Duodenal mucosa (tissue), 2 donors: ENCODE measurements at regions not wholly inside any gene's neighbourhood (a gene's known extent, or its start where the extent isn't known, plus 50 kb on each side); places are given as distances from the start of the nearest gene placed in this dataset.
"Not testable (repeated sequence)": the region's sequence is repeated elsewhere in the genome, so short reads cannot be mapped to it uniquely, and the experiment has no call there.

Experiments used
- H3K27ac ChIP-seq: one replicate; pipeline ENCODE4 v1.7.0; 2013; ENCODE audit warnings: low read depth, low read length
- H3K27me3 ChIP-seq, 2 donors: one replicate each; pipeline ENCODE4 v1.7.0; 2013; ENCODE audit warnings: low read length in 2 of 2, control low read depth in 1 of 2; ENCODE audit not compliant: insufficient read depth in 2 of 2, control insufficient read depth in 1 of 2
- H3K36me3 ChIP-seq, 2 donors: one replicate each; pipeline ENCODE4 v1.7.0; 2013; ENCODE audit warnings: low read length in 2 of 2, control low read depth in 1 of 2; ENCODE audit not compliant: insufficient read depth in 2 of 2, control insufficient read depth in 1 of 2
- H3K4me1 ChIP-seq, 2 donors: one replicate each; pipeline ENCODE4 v1.7.0; 2013; ENCODE audit warnings: low read length in 2 of 2, control low read depth in 1 of 2; ENCODE audit not compliant: insufficient read depth in 2 of 2, control insufficient read depth in 1 of 2
- H3K4me3 ChIP-seq, 2 donors: one replicate each; pipeline ENCODE4 v1.7.0; 2013; ENCODE audit warnings: low read length in 2 of 2, low read depth in 1 of 2
- H3K9ac ChIP-seq, 2 donors: one replicate each; pipeline ENCODE4 v1.7.0; 2013; ENCODE audit warnings: low read length in 2 of 2, low read depth in 1 of 2
- H3K9me3 ChIP-seq, 2 donors: one replicate each; pipeline ENCODE4 v1.7.0; 2013; ENCODE audit warnings: low read length in 2 of 2, control low read depth in 1 of 2; ENCODE audit not compliant: control insufficient read depth in 1 of 2

- Histone ChIP-seq H3K4me3 (peak overlapping the region; percentile 33 to 56), H3K4me1 (no peaks in the 10 kb centered on the region)
Measured at GRCh38 chr6:168851460-168852375, 401.9 kb downstream of the THBS2 start.

DNA sequence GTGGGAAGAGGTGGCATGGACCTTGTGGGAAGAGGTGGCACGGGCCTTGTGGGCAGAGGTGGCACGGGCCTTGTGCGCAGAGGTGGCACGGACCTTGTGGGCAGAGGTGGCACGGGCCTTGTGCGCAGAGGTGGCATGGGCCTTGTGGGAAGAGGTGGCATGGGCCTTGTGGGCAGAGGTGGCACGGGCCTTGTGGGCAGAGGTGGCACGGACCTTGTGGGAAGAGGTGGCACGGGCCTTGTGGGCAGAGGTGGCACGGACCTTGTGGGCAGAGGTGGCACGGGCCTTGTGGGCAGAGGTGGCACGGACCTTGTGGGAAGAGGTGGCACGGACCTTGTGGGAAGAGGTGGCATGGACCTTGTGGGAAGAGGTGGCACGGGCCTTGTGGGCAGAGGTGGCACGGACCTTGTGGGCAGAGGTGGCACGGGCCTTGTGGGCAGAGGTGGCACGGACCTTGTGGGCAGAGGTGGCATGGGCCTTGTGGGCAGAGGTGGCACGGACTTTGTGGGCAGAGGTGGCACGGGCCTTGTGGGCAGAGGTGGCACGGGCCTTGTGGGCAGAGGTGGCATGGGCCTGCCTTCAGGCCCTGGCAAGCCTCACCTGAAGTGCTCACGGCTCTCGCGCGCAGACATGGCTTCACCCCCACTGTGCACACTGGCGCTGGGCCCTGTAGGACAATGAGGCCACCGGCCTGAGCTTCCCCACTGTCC lies 403.5 kb downstream of the THBS2 start:
- H3K9me3 ChIP-seq: not testable (repeated sequence)

More at GRCh38 chr6:168851460-168852375, 401.9 kb downstream of the THBS2 start:
- H3K9me3 ChIP-seq: no peaks in the 10 kb centered on the region
- no peaks in the 10 kb centered on the region for H3K36me3 ChIP-seq
- no peaks in the 10 kb centered on the region for H3K27me3 ChIP-seq
- no peak overlapping the region for H3K27ac ChIP-seq
- no peak overlapping the region for H3K9ac ChIP-seq

DNA sequence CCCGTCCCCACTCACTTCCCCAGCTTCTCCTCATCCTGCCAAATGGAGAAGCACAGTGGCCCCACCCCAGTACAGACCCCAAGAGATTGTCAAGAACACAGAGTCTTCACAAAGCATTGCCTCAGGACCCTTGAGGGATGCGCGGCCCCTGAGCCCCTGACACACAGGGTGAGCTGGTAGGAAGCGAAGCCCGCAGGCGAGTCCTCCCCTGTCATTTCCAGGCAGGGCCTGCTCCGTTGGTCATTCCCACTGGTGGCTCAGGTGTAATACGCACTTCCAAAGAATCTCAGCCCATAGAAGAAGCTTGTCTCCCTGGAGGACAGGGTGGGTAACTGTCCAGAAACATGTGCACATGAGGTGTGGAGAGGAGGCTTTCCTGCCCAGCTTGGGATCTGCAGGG lies 404.2 kb downstream of the THBS2 start:
- no peak overlapping the region for H3K27ac ChIP-seq
- H3K4me1 ChIP-seq: no peaks in the 10 kb centered on the region
- H3K27me3 ChIP-seq: no peaks in the 10 kb centered on the region
- no peaks in the 10 kb centered on the region for H3K9me3 ChIP-seq
- no peak overlapping the region for H3K4me3 ChIP-seq
- no peak overlapping the region for H3K9ac ChIP-seq
- H3K36me3 ChIP-seq: no peaks in the 10 kb centered on the region

More for the DNA sequence above, 403.5 kb downstream of the THBS2 start:
- not testable (repeated sequence) for H3K27me3 ChIP-seq, H3K27ac ChIP-seq, H3K4me1 ChIP-seq, H3K36me3 ChIP-seq, H3K4me3 ChIP-seq, H3K9ac ChIP-seq

DNA sequence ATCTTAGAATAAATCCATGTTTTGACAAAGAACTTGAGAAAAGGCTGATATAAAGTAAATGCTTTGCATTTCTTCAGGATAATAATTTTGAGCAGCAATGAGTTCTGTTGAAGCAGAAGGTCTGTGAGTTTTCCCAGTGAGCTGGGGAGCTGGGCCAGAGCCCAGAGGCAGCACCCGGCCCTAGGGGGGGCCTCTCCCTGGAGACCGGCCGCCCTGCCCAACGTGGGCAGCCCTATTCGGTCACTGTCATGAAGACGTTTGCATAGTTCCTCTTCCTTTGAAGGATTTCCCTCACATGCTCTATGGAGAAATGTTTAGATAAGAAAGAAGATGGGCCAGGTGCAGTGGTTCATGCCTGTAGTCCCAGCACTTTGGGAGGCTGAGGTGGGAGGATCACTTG lies 404.8 kb downstream of the THBS2 start:
- H3K36me3 ChIP-seq: no peaks in the 10 kb centered on the region
- H3K9me3 ChIP-seq: no peaks in the 10 kb centered on the region
- no peak overlapping the region for H3K4me3 ChIP-seq
- no peaks in the 10 kb centered on the region for H3K27me3 ChIP-seq
- no peak overlapping the region for H3K9ac ChIP-seq
- H3K4me1 ChIP-seq: no peaks in the 10 kb centered on the region
- H3K27ac ChIP-seq: no peak overlapping the region

GRCh38 chr6:168844821-168845609 lies 404.0 kb downstream of the SMOC2 start:
- Histone ChIP-seq H3K36me3 (no peaks in the 10 kb centered on the region), H3K27me3 (no peaks in the 10 kb centered on the region), H3K4me1 (no peaks in the 10 kb centered on the region), H3K4me3 (no peak overlapping the region), H3K27ac (no peak overlapping the region), H3K9ac (no peak overlapping the region), H3K9me3 (no peaks in the 10 kb centered on the region)

DNA sequence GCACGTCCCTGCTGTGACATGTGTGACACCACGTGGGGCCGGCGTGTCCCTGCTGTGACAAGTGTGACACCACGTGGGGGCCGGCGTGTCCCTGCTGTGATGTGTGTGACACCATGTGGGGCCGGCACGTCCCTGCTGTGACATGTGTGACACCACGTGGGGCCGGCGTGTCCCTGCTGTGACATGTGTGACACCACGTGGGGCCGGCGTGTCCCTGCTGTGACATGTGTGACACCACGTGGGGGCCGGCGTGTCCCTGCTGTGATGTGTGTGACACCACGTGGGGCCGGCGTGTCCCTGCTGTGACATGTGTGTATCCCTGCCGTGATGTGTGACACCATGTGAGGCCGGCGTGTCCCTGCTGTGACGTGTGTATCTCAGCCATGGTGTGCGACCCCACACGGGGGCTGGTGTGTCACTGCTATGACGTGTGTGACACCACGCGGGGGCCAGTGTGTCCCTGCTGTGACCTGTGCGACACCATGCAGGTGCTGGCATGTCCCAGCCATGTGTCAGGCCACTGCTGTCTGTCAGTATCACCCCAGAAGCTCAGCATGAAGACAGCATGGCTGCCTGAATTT lies 401.7 kb downstream of the SMOC2 start:
- not testable (repeated sequence) for H3K36me3 ChIP-seq, H3K4me1 ChIP-seq, H3K27me3 ChIP-seq, H3K9ac ChIP-seq, H3K27ac ChIP-seq, H3K9me3 ChIP-seq, H3K4me3 ChIP-seq

DNA sequence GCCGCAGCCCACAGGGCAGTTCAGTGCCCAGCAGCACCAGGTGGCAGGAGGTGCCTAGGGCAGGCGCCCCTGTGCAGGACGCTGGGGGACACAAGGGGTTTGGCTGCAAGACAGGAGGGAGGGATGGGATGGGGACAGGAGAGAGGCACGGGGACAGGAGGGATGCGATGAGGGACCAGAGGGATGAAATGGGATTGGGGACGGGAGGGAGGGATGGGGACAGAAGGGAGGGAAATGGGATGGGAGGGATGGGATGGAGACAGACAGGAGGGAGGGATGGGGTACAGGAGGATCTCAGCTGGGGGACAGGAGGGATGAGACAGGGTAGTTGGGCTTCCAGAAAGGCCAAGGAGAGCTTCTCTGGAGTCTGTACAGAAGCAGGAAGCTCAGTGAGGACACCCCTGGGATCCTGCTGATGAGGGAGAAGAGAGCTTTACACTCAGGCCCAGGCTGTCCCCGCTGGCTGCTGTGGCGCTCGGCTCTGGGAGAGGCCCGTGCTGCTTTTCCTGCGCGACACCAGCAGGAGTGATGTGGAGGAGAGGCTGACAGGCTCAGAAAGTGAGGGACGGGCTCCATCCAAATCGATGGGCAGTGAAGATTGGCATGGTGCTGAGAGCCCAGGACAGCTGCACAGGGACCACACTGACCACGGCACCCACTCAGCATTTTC lies 400.8 kb downstream of the SMOC2 start:
- no peak overlapping the region for H3K27ac ChIP-seq
- no peaks in the 10 kb centered on the region for H3K4me1 ChIP-seq
- H3K9ac ChIP-seq: no peak overlapping the region
- H3K4me3 ChIP-seq: no peak overlapping the region
- H3K9me3 ChIP-seq: no peaks in the 10 kb centered on the region
- no peaks in the 10 kb centered on the region for H3K36me3 ChIP-seq
- H3K27me3 ChIP-seq: no peaks in the 10 kb centered on the region

- H3K4me3 ChIP-seq, H3K4me1 ChIP-seq, H3K36me3 ChIP-seq, H3K27me3 ChIP-seq, H3K27ac ChIP-seq, H3K9ac ChIP-seq, H3K9me3 ChIP-seq: not testable (repeated sequence)
Measured at GRCh38 chr6:168840932-168841331, 399.9 kb downstream of the SMOC2 start.

DNA sequence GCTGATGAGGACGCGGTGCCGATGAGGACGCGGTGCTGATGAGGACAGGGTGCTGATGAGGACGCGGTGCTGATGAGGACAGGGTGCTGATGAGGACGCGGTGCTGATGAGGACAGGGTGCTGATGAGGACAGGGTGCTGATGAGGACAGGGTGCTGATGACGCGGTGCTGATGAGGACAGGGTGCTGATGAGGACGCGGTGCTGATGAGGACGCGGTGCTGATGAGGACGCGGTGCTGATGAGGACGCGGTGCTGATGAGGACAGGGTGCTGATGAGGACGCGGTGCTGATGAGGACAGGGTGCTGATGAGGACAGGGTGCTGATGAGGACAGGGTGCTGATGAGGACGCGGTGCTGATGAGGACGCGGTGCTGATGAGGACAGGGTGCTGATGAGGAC lies 399.3 kb downstream of the SMOC2 start:
- H3K27ac ChIP-seq: not testable (repeated sequence)

More for the DNA sequence above, 399.3 kb downstream of the SMOC2 start:
- not testable (repeated sequence) for H3K9me3 ChIP-seq, H3K36me3 ChIP-seq, H3K9ac ChIP-seq, H3K27me3 ChIP-seq, H3K4me1 ChIP-seq, H3K4me3 ChIP-seq
